Natural killer cell (primary cell): ENCODE measurements at regions not wholly inside any gene's neighbourhood (a gene's known extent, or its start where the extent isn't known, plus 50 kb on each side); places are given as distances from the start of the nearest gene placed in this dataset.
A peak's percentile ranks its signal among the peaks of the same experiment; 100 is the strongest.

Experiments used
- ATAC-seq, 3 donors: fragments of 150-1000 bp in 2 of 3; fragments of 200-7000 bp in 1 of 3; cut with Tn5 transposase; 1 replicate in 1 of 3; 2 replicates in 2 of 3; pipeline ENCODE4 v1.10.0; 2021; ENCODE audit warnings: mild to moderate bottlenecking in 2 of 3, moderate library complexity in 2 of 3
- DNase-seq, 2 donors: peaks; one replicate each; pipeline versions ENCODE4 v3.0.0 to v3.0.0-alpha.2; 2013 to 2021; ENCODE audit warnings: mixed read lengths in 1 of 2
- H3K27ac ChIP-seq: one replicate; pipeline ENCODE4 v1.5.1; 2013; ENCODE audit warnings: mild to moderate bottlenecking, low read length
- H3K27me3 ChIP-seq: one replicate; pipeline ENCODE4 v1.6.1; 2013; ENCODE audit warnings: low read length; ENCODE audit not compliant: control insufficient read depth, insufficient read depth
- H3K36me3 ChIP-seq: one replicate; pipeline ENCODE4 v1.6.1; 2013; ENCODE audit warnings: low read length; ENCODE audit not compliant: control insufficient read depth, insufficient read depth
- H3K4me1 ChIP-seq: one replicate; pipeline ENCODE4 v1.6.1; 2013; ENCODE audit warnings: low read length; ENCODE audit not compliant: control insufficient read depth, insufficient read depth
- H3K4me3 ChIP-seq: one replicate; pipeline ENCODE4 v1.5.1; 2013; ENCODE audit warnings: low read length
- H3K9me3 ChIP-seq: one replicate; pipeline ENCODE4 v1.6.1; 2013; ENCODE audit warnings: low read length; ENCODE audit not compliant: control insufficient read depth, insufficient read depth
- H3K27ac Mint-ChIP-seq, 2 donors: one replicate each; pipeline ENCODE4 v1.8.0; 2022; ENCODE audit warnings: mild to moderate bottlenecking in 2 of 2, mixed read lengths in 2 of 2, moderate library complexity in 1 of 2
- H3K27me3 Mint-ChIP-seq, 2 donors: one replicate each; pipeline ENCODE4 v1.8.0; 2022; ENCODE audit warnings: low read depth in 2 of 2, mixed read lengths in 2 of 2
- H3K36me3 Mint-ChIP-seq: one replicate; pipeline ENCODE4 v1.8.0; 2022; ENCODE audit warnings: mixed read lengths
- H3K4me1 Mint-ChIP-seq, 2 donors: one replicate each; pipeline ENCODE4 v1.8.0; 2022; ENCODE audit warnings: mixed read lengths in 2 of 2
- H3K4me3 Mint-ChIP-seq: one replicate; pipeline ENCODE4 v1.8.0; 2022; ENCODE audit warnings: mild to moderate bottlenecking, moderate library complexity, mixed read lengths
- H3K9me3 Mint-ChIP-seq, 2 donors: one replicate each; pipeline ENCODE4 v1.8.0; 2022; ENCODE audit warnings: mixed read lengths in 2 of 2
- CTCF ChIP-seq: fragments of 200-600 bp; IDR thresholded peaks from one replicate; pipeline ENCODE4 v1.8.0; 2022; ENCODE audit warnings: antibody characterized with exemption
- WGBS: methylation state at CpG from one replicate; pipeline ENCODE4 v1.1.7; 2013; ENCODE audit warnings: missing lambda C conversion rate; ENCODE audit not compliant: insufficient coverage; 5-methylcytosine and 5-hydroxymethylcytosine counted together
- intact Hi-C: fragments of 100-400 bp; cut with micrococcal nuclease; formaldehyde crosslinking; loops from one replicate; pipeline ENCODE4 v1.14.2; 2022

GRCh38 chr13:40220299-40220935, 446.0 kb downstream of the FOXO1 start:
- peaks cover 33 to 34% of the 10 kb centered on the region in 2 donors for H3K4me1 Mint-ChIP-seq
- WGBS: 71% methylated on average over 12 of the region's 12 CpGs
- H3K27me3 Mint-ChIP-seq: no peaks in the 10 kb centered on the region
- no peaks in the 10 kb centered on the region for H3K27me3 ChIP-seq
- H3K4me3 ChIP-seq: no peak overlapping the region
- peak overlapping the region; percentile 70 for H3K27ac ChIP-seq
- H3K4me1 ChIP-seq: peaks cover 21% of the 10 kb centered on the region
- H3K4me3 Mint-ChIP-seq: peak overlapping the region; percentile 32
- no peaks in the 10 kb centered on the region for H3K9me3 ChIP-seq
- no peaks in the 10 kb centered on the region for H3K36me3 Mint-ChIP-seq
- peak in 1 of 2 donors; percentile 44 for DNase-seq
- H3K9me3 Mint-ChIP-seq: no peaks in the 10 kb centered on the region
- peak; percentile 30 to 57 (median 54) for ATAC-seq
- no peaks in the 10 kb centered on the region for H3K36me3 ChIP-seq
- TF ChIP-seq CTCF: no peak
- intact Hi-C loops: loop anchor here (10.0 kb wide), 1 partner anchor 444 kb away; the partner anchor contains the start of gene FOXO1
- H3K27ac Mint-ChIP-seq: peak overlapping the region; percentile 74 to 88

GRCh38 chr13:40221131-40221459, 445.3 kb downstream of the FOXO1 start:
- intact Hi-C loops: loop anchor here (1.0 to 10.0 kb wide), 2 partner anchors 167 to 444 kb away; partner anchors contain the start of gene FOXO1
- TF ChIP-seq CTCF: no peak
- Histone ChIP-seq H3K4me3 (no peak overlapping the region), H3K4me1 (peaks cover 21% of the 10 kb centered on the region), H3K27me3 (no peaks in the 10 kb centered on the region), H3K27ac (peak overlapping the region; percentile 70), H3K9me3 (no peaks in the 10 kb centered on the region), H3K36me3 (no peaks in the 10 kb centered on the region)
- Mint-ChIP-seq H3K36me3 (no peaks in the 10 kb centered on the region), H3K4me1 (peaks cover 33 to 34% of the 10 kb centered on the region in 2 donors), H3K9me3 (no peaks in the 10 kb centered on the region), H3K27ac (peak overlapping the region; percentile 74 to 88), H3K4me3 (peak overlapping the region; percentile 32), H3K27me3 (no peaks in the 10 kb centered on the region)
- DNase-seq (no peak), ATAC-seq (no peak)
- WGBS: 100% methylated on average over 1 of the region's 1 CpG

- H3K27ac Mint-ChIP-seq: peak overlapping the region; percentile 74 to 88
- peaks cover 21% of the 10 kb centered on the region for H3K4me1 ChIP-seq
- H3K4me1 Mint-ChIP-seq: peaks cover 33 to 34% of the 10 kb centered on the region in 2 donors
- H3K4me3 Mint-ChIP-seq: peak overlapping the region; percentile 32
- no peaks in the 10 kb centered on the region for H3K9me3 ChIP-seq
- intact Hi-C loops: loop anchor here (1.0 to 10.0 kb wide), 2 partner anchors 167 to 443 kb away; partner anchors contain the start of gene FOXO1
- no peaks in the 10 kb centered on the region for H3K27me3 Mint-ChIP-seq
- TF ChIP-seq CTCF: no peak
- peak overlapping the region; percentile 70 for H3K27ac ChIP-seq
- ATAC-seq (peak; percentile 71 to 76 (median 73)), DNase-seq (peak; percentile 24 to 84)
- no peaks in the 10 kb centered on the region for H3K27me3 ChIP-seq
- WGBS: 34% methylated on average over 10 of the region's 10 CpGs
- no peaks in the 10 kb centered on the region for H3K9me3 Mint-ChIP-seq
- H3K4me3 ChIP-seq: no peak overlapping the region
- no peaks in the 10 kb centered on the region for H3K36me3 Mint-ChIP-seq
- no peaks in the 10 kb centered on the region for H3K36me3 ChIP-seq
These were observed 444.8 kb downstream of the FOXO1 start for GRCh38 chr13:40221460-40222201.
